K562 (cell line): ENCODE measurements at regions not wholly inside any gene's neighbourhood (a gene's known extent, or its start where the extent isn't known, plus 50 kb on each side); places are given as distances from the start of the nearest gene placed in this dataset.
"Not testable (repeated sequence)": the region's sequence is repeated elsewhere in the genome, so short reads cannot be mapped to it uniquely, and the experiment has no call there.

ENCODE experiments used
- ATAC-seq: fragments of 200-7000 bp; cut with Tn5 transposase; 3 replicates; pipeline ENCODE4 v1.9.1; 2020; ENCODE audit warnings: moderate library complexity
- BruUV-seq: library from RNA; stranded (reverse); fragments of 400-500 nt; replicated peaks from 2 replicates; lab custom pipeline; 2021; lab: Mats Ljungman, UMichigan
- CTCF ChIA-PET: fragments of 300-600 bp; formaldehyde crosslinking; extraction: SDS; loops from one replicate; lab custom pipeline; 2021; ENCODE audit warnings: low intra/inter-chr PET ratio; lab: Yijun Ruan, JAX
- POLR2A ChIA-PET: fragments of 300-600, 350-650 bp; sonication (Branson Sonifier 250); formaldehyde crosslinking; extraction: SDS; loops from one replicate; lab custom pipeline; 2021; ENCODE audit warnings: antibody characterized with exemption, inconsistent platforms; lab: Yijun Ruan, JAX
- DNase-seq, 4 experiments: peaks; one replicate each; pipeline versions ENCODE4 v3.0.0 to v3.0.0-alpha.2; 2011 to 2018; ENCODE audit warnings: low spot score in 3 of 4, mixed read lengths in 3 of 4; ENCODE audit errors: extremely low read depth in 1 of 4
- FAIRE-seq: peaks from 2 replicates; lab custom pipeline; 2011; peaks lifted over from hg19 to GRCh38; lab: Jason Lieb, UNC
- H2AFZ ChIP-seq: 2 replicates; pipeline ENCODE4 v1.6.0; 2011; ENCODE audit warnings: low read depth, low read length, control low read depth, inconsistent platforms
- H3K27ac ChIP-seq: fragments of 200-600 bp; 3 replicates; pipeline ENCODE4 v1.8.0; 2011; ENCODE audit warnings: low read depth, mild to moderate bottlenecking, control low read depth, inconsistent platforms, low read length, moderate library complexity, mixed read lengths; ENCODE audit errors: extremely low read depth
- H3K27me3 ChIP-seq, 2 experiments: fragments of 300-600 bp in 1 of 2; 2 replicates in 1 of 2; 3 replicates in 1 of 2; pipeline versions ENCODE4 v1.6.0 to v1.8.0; 2011; ENCODE audit warnings: inconsistent platforms in 2 of 2, low read length in 2 of 2, mild to moderate bottlenecking in 1 of 2, mixed read lengths in 1 of 2, moderate library complexity in 1 of 2; ENCODE audit not compliant: control insufficient read depth in 2 of 2, insufficient read depth in 2 of 2
- H3K36me3 ChIP-seq: fragments of 300-600 bp; 3 replicates; pipeline ENCODE4 v1.8.0; 2011; ENCODE audit warnings: mild to moderate bottlenecking, low read length, inconsistent platforms; ENCODE audit not compliant: control insufficient read depth, insufficient read depth
- H3K4me1 ChIP-seq, 2 experiments: fragments of 200-600 bp in 1 of 2; replicated peaks in 1 of 2; 2 replicates in 1 of 2; 3 replicates in 1 of 2; pipeline versions ENCODE4 v1.5.1 to v1.8.0; 2011; ENCODE audit warnings: inconsistent platforms in 2 of 2, low read length in 2 of 2, mild to moderate bottlenecking in 1 of 2, mixed read lengths in 1 of 2, moderate library complexity in 1 of 2; ENCODE audit not compliant: control insufficient read depth in 2 of 2, insufficient read depth in 2 of 2
- H3K4me2 ChIP-seq: 2 replicates; pipeline ENCODE4 v1.6.1; 2011; ENCODE audit warnings: low read length, control low read depth, inconsistent platforms, mixed read lengths; ENCODE audit not compliant: insufficient read depth
- H3K4me3 ChIP-seq: fragments of 200-600 bp; sonication (generic), shearing (Covaris generic); 2 replicates; pipeline ENCODE4 v1.5.1; 2016; ENCODE audit warnings: control low read depth, inconsistent platforms
- H3K79me2 ChIP-seq: fragments of 200-600 bp; 3 replicates; pipeline ENCODE4 v1.8.0; 2011; ENCODE audit warnings: low read length, inconsistent platforms; ENCODE audit not compliant: control insufficient read depth, insufficient read depth
- H3K9ac ChIP-seq, 2 experiments: 2 replicates each; pipeline versions ENCODE4 v1.6.0 to v1.6.1; 2011; ENCODE audit warnings: low read depth in 2 of 2, low read length in 2 of 2, control low read depth in 1 of 2, inconsistent platforms in 1 of 2, mild to moderate bottlenecking in 1 of 2, mixed read lengths in 1 of 2; ENCODE audit not compliant: insufficient read depth in 1 of 2
- H3K9me1 ChIP-seq: one replicate; pipeline ENCODE4 v1.6.0; 2011; ENCODE audit warnings: inconsistent platforms, mild to moderate bottlenecking, low read length, moderate library complexity; ENCODE audit not compliant: control insufficient read depth, insufficient read depth
- H3K9me3 ChIP-seq: replicated peaks from 2 replicates; pipeline ENCODE4 v1.5.1; 2011; ENCODE audit warnings: low read depth, low read length, inconsistent platforms; ENCODE audit not compliant: control insufficient read depth, insufficient read depth
- H4K20me1 ChIP-seq: replicated peaks from 2 replicates; pipeline ENCODE4 v1.6.1; 2011; ENCODE audit warnings: low read length, inconsistent platforms, mixed read lengths; ENCODE audit not compliant: control insufficient read depth, insufficient read depth
- CBFA2T3 ChIP-seq: fragments of 450-650 bp; IDR thresholded peaks from 2 replicates; pipeline ENCODE4 v1.6.1; 2017
- DPF2 ChIP-seq: fragments of 450-650 bp; IDR thresholded peaks from 2 replicates; pipeline ENCODE4 v1.6.1; 2016
- FOXA3 ChIP-seq, 2 experiments: fragments of 450-650 bp in 1 of 2; sonication (generic) in 1 of 2; formaldehyde crosslinking; IDR thresholded peaks in 1 of 2; conservative IDR thresholded peaks in 1 of 2; 2 replicates each; pipeline versions ENCODE4 v1.4.0 to v1.8.0; 2020 to 2022; ENCODE audit warnings: mild to moderate bottlenecking in 2 of 2, missing genetic modification reagents in 1 of 2
- LEF1 ChIP-seq: fragments of 450-650 bp; IDR thresholded peaks from 2 replicates; pipeline ENCODE4 v1.6.1; 2016; ENCODE audit warnings: mild to moderate bottlenecking
- MNT ChIP-seq, 2 experiments: fragments of 450-650 bp; conservative IDR thresholded peaks; 2 replicates each; pipeline ENCODE4 v1.6.1; 2017; ENCODE audit warnings: mild to moderate bottlenecking in 2 of 2, moderate library complexity in 2 of 2
- MYNN ChIP-seq, 2 experiments: sonication (generic); formaldehyde crosslinking in 1 of 2; IDR thresholded peaks; 2 replicates each; pipeline versions ENCODE4 v1.5.0 to v1.6.1; 2016 to 2020; ENCODE audit warnings: antibody characterized with exemption in 1 of 2, missing genetic modification reagents in 1 of 2
- NCOA1 ChIP-seq: fragments of 450-650 bp; IDR thresholded peaks from 2 replicates; pipeline ENCODE4 v1.6.1; 2016; ENCODE audit warnings: low read depth
- NCOR1 ChIP-seq: fragments of 450-650 bp; IDR thresholded peaks from 2 replicates; pipeline ENCODE4 v1.6.1; 2016; ENCODE audit warnings: mild to moderate bottlenecking, moderate library complexity
- NR2C1 ChIP-seq, 2 experiments: fragments of 450-650 bp; IDR thresholded peaks; 2 replicates each; pipeline ENCODE4 v1.6.1; 2017; ENCODE audit warnings: mild to moderate bottlenecking in 2 of 2, antibody characterized with exemption in 1 of 2, inconsistent platforms in 1 of 2, missing compliant biosample characterization in 1 of 2, missing genetic modification characterization in 1 of 2
- WGBS: fragments of 100-300 bp; shearing (Covaris generic); methylation state at CpG from one replicate; pipeline ENCODE4 v1.1.6; 2016; ENCODE audit warnings: low coverage, mixed read lengths; ENCODE audit not compliant: insufficient coverage; ENCODE audit errors: missing lambda C conversion rate; 5-methylcytosine and 5-hydroxymethylcytosine counted together
- in situ Hi-C: fragments of 300-500 bp; cut with MboI; formaldehyde crosslinking; loops from 4 replicates; pipeline ENCODE4 v1.15.0; 2018; ENCODE audit warnings: inconsistent platforms, mixed read lengths
- intact Hi-C: fragments of 100-400 bp; cut with micrococcal nuclease; formaldehyde crosslinking; loops from 2 replicates; pipeline ENCODE4 v1.14.2; 2022

GRCh38 chr1:206380163-206380790, 90.0 kb upstream of the IKBKE start:
- ATAC-seq (peak; percentile 60), DNase-seq (peak in 2 of 4 experiments; percentile 6 to 34)
- H3K9ac ChIP-seq, FAIRE-seq, H3K36me3 ChIP-seq, H2AFZ ChIP-seq, H3K9me3 ChIP-seq, H3K4me3 ChIP-seq, H3K27me3 ChIP-seq, intact Hi-C loops, CTCF ChIA-PET, H3K9me1 ChIP-seq, H3K4me1 ChIP-seq, H4K20me1 ChIP-seq, POLR2A ChIA-PET, in situ Hi-C loops, H3K79me2 ChIP-seq: not testable (repeated sequence)
- BruUV-seq, result TSS peak; percentile 77
- TF ChIP-seq MYNN (IDR thresholded peaks at IDR 0.05) (peak; percentile 93), MYNN (CRISPR knock-in tag; IDR thresholded peaks at IDR 0.05) (0 out of 2 replicates have a peak, but pooled peaks have one; percentile 69)
- WGBS, result 0% methylated on average over 1 of the region's 4 CpGs
- Histone ChIP-seq H3K4me2 (peak overlapping the region; percentile 60), H3K27ac (peak overlapping the region; percentile 63; the same call in 2 of the 3 replicates)

DNA sequence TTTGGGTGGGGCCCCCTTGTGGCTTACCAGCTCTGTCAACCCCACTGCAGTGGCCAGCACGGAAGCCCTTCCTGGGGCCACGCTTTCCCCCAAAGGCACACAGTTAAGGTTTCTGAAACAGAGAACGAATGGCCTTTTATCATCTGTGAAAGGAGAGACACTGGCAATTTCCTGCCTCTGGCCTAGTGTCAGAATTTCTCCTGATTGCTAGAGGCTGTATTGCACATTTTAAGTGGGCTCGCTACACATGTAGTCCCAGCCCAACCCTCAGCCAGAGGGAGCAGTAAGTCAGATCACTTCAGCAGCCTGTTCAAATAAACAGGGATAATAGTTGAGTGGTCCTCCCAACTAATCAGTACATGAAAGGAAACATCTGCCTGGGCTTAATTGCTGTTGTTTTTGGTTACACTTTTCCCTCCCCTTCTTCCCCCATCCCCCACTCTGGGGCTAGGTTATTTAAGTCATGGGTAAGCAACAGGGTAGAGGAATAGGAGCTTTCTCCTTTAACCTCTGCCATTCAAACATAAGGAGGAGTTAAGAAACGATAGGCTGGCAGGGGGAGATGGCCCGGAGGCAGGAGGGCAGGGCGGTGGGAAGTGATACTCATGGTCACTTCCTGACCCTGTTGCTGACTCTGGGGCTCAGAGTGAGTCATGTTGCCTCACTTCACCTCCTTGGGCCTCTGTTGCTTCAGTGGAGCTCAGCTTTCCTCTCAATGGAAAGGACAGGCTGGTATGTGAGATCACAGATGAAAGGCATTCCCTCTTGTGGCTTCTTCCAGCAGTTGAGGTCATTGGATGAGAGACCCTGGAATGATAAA, 89.3 kb upstream of the IKBKE start:
- CTCF ChIA-PET; BruUV-seq; H4K20me1 ChIP-seq; H3K9ac ChIP-seq; H3K9me1 ChIP-seq; H3K9me3 ChIP-seq; H3K27me3 ChIP-seq; H3K36me3 ChIP-seq; in situ Hi-C loops; intact Hi-C loops; H3K4me3 ChIP-seq; H3K79me2 ChIP-seq; FAIRE-seq; POLR2A ChIA-PET; H3K4me1 ChIP-seq; TF ChIP-seq NR2C1 (IDR thresholded peaks at IDR 0.05): not testable (repeated sequence)
- H3K4me2 ChIP-seq, result peak overlapping the region; percentile 69; the same call in 1 of the 2 replicates
- DNase-seq, result peak in 1 of 4 experiments; percentile 73
- H2AFZ ChIP-seq, result peak overlapping the region; percentile 82
- peak overlapping the region; percentile 86 for H3K27ac ChIP-seq
- WGBS, result 20% methylated on average over 1 of the region's 7 CpGs
- peak; percentile 87 for ATAC-seq
- TF ChIP-seq DPF2 (peak; percentile 85), CBFA2T3 (peak; percentile 89), MNT (conservative IDR thresholded peaks at IDR 0.05) (peak; percentile 26 to 62; a peak in 2 of 4 replicates), LEF1 (peak; percentile 97), NCOR1 (peak; percentile 82), NCOA1 (peak; percentile 48; the same call in 1 of the 2 replicates), NR2C1 (tag; IDR thresholded peaks at IDR 0.05) (peak; percentile 37; the same call in 1 of the 2 replicates), FOXA3 (CRISPR knock-in tag; conservative IDR thresholded peaks at IDR 0.05 in 1 of 2, IDR thresholded peaks at IDR 0.05 in 1 of 2) (peak; percentile 73 to 92)
